GM19468 (cell line): ENCODE measurements at regions not wholly inside any gene's neighbourhood (a gene's known extent, or its start where the extent isn't known, plus 50 kb on each side); places are given as distances from the start of the nearest gene placed in this dataset.
"Not testable (repeated sequence)": the region's sequence is repeated elsewhere in the genome, so short reads cannot be mapped to it uniquely, and the experiment has no call there.

Experiments
- ATAC-seq: cut with Tn5 transposase; IDR thresholded peaks from one replicate; pipeline ENCODE4 v1.9.1; 2021; ENCODE audit warnings: mild to moderate bottlenecking, moderate library complexity, moderate number of reproducible peaks; ENCODE audit not compliant: unreplicated experiment; ENCODE audit errors: extremely low read depth

DNA sequence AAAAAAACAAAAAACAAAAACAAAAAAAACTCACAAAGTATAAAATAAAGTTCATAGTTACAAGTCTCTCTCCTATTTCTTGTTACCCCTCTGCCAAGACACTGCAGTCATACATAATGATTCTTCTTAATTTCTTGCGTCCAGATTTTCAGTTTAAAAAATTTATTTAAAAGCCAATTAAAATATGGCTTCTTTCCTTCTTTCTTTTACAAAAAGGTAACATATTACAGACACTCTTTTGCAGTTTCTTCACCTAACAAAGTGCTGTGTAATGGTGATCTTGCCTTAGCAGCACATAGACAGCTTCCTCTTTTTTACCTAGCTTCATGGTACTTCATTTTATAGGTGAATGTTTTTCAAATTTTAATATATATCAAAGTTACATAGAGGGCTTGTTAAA is 136.1 kb upstream of the SGO1 start:
- no peak for ATAC-seq

DNA sequence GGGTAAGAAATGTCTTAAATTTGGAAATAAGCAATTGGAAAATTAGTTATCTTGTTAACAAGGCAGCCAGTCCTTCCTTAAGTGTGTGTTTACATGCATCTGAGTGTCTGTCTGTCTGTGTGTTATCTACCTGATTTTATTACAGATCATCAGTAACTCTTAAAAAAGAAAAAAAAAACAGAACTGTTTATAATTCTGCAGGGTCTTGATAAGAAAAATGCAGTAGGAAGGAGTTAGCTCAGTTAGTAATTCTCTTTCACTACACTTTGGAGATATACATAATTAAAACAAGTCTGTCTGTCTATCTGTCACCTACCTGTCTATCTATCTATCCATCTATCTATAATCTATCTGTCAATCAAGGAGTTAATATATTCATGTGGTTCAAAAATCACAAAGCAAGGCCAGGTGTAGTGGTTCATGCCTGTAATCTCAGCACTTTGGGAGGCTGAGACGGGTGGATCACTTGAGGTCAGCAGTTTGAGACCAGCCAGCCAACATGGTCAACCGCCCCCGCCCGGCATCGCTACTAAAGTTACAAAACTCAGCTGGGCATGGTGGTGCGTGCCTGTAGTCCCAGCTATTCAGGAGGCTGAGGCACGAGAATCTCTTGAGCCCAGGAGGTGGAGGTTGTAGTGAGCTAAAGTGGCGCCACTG is 135.5 kb upstream of the SGO1 start:
- ATAC-seq: no peak

DNA sequence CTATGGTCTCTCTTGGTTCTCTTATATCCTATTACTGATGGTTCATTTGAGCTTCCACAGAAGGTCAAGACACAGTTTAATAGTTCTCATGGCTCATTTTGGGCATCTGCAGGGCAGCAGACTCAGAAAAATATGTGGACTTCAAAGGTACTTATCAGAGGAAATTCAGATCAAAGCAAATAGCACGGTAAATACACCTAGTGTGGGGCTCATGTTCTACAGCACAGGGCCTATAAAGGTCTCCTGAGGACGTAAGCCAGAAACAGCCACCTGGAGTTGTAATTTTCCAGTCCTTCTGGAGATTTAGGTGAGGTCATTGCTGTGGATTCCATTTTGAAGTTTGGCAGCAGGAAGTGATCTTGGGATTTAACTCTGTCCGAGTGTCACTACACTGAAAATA is 134.5 kb upstream of the SGO1 start:
- no peak for ATAC-seq

DNA sequence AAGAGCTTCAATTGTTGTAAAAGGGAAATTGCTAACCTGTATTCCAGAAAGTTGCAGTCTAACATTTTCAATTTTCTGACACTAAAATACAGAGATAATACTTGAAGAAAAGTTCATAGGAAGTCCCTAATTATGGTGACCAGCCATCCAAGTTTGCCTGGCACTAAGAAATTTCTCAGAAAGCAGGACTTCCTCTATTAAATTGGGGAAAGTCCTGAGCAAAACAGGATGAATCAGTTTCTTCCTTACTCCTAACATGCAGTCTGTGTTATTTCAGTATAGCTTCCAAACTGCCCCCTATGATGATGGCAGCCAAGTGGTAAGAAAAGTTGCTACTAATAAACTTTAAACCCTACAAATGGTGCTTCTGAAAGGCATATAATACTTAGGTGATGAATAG is 133.5 kb upstream of the SGO1 start:
- no peak for ATAC-seq

DNA sequence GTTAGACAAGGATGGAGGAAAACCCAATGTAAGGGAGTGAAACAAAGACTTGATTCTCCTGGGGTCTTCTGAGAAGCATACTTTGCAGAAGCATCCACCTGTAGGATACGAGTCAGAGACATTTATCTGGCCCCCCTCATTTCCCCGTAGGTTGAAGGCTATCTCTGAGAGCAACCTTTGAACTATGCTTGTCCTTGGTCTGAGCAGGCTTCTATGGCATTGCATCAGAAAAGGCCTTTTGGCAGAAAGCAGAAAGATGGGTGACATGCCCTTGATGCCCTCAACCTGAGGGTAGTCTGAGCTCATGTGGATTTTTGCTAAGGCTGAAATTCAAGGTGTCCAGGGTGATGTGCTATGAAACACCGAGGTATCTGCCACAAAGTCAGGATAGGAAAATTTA is 131.6 kb upstream of the SGO1 start:
- no peak for ATAC-seq

DNA sequence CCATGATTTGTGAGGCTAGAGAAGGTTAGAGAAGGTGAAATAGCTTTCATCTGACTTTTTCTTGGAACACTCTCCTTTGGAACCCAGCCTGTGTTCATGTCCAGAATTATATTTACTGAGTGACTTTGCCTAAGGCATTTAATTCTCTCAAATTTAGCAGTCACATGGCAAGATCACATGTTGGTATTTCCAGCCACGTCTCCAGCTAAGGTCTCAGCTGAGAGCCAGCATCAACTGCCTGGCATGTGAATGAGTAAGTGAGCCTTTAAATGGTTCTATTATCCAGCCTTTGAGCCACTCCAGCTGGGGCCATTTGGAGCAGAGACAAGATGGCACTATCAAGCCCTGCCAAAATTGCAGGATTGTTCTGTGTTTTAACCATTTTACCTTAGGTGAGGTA is 130.2 kb upstream of the SGO1 start:
- ATAC-seq: no peak

DNA sequence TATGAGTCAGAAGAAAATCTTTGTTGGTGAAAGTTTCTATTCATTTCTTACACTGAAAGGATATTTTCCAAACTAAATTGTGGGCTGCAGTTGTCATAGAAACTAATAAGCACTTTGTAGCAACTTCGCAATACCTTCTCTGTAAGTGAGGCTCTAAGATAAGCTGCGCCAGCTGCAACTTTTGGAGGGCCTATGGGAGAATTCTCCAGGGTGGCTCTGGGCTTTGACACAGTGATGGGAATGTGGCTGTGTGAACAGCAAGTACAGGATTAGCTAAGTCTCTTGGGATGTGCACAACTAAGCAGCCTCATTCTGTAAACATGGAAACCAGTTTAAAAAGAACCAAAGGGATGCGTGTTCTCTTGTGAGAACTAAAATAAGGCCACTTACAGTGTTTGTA is 124.6 kb upstream of the SGO1 start:
- no peak for ATAC-seq

DNA sequence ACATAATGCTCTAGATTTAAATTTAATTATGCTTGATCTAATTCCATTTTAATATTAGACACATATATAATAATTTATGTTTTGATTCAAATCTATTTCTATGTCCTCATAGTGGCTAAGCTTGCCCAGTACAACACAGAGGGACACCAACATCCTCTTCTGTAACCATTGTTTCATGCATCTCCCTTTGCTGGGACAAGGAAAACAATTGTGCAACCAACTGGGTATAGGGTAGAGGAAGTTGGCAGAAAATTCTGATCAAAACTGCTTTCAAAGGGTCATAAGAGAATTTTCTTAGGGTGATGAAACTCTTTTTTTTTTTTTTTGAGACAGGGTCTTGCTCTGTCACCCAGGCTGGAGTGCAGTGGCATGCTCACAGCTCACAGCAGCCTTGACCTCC is 121.4 kb upstream of the SGO1 start:
- no peak for ATAC-seq

DNA sequence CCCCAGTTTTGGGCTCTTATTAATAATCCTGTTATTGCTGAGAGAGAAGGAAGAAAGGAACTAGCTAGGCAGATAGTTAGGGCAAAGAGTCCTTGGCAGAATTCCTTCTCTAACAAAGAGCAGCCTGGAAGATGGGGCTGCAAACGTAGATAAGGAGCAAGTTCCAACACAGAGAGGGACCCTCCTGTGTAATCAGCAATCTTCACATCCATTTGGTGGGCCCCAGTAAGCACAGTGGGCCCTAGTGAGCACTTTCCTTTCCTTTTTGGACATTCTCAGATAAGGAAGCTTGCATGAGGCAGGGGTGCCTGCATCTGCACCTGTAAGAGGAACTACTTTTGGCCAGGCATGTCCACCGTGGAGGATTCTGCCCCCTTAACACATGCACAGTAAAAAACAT is 119.6 kb upstream of the SGO1 start:
- ATAC-seq: no peak

DNA sequence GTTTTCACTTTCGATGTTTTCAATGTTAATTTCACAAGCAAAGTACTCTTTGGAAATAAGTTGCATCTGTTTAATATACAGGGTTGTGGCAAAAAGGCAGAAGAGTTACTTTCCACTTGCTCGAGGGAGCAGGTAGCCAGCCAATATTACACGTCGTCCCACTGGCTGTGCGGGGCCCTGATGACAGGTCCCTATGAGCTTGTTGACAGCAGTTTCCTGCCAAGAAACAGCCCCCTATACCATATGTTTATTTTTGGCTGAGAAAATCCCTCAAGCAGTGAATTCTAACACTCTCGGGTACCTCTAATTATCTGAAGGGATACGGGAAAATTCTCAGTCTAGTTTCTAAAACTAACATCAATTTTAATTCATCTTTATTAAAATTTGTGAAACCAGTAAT is 116.8 kb upstream of the SGO1 start:
- ATAC-seq: no peak

DNA sequence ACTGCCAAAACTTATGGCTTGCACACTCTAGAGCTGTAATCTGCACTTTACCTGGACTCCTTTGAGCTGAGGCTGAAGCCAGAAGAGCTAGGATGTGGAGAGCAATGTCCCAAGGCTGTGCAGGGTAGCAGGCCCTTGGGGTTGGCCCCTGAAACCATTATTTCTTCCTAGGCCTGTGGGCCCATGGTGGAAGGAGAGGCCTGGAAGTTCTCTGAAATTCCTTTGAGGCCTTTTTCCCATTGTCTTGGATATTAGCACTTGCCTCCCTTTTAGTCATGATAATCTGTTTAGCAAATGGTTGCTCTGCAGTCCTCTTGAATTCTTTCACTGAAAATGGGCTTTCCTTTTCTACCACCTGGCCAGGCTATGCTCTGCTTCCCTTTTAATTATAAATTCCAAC is 102.0 kb upstream of the SGO1 start:
- no peak for ATAC-seq

DNA sequence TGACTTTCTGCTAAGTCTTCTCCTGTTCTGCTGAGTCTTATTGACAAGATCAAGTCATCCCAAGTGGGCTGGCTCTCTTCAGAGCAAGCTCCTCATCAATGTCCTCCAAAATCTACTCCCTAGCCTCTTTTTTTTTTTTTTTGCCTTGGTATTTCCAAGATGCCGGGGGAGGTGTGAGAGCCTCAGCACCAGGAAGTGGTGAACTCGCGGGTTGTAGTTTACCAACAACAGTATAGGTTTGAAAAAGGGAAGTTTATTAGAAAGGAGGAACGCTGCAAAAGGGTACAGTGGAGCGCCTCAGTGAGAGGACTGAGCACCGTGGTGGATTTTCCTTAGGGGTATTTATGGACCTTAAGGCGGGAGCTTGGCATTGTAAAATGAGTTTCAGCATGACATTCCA is 94.3 kb upstream of the SGO1 start:
- ATAC-seq: no peak

DNA sequence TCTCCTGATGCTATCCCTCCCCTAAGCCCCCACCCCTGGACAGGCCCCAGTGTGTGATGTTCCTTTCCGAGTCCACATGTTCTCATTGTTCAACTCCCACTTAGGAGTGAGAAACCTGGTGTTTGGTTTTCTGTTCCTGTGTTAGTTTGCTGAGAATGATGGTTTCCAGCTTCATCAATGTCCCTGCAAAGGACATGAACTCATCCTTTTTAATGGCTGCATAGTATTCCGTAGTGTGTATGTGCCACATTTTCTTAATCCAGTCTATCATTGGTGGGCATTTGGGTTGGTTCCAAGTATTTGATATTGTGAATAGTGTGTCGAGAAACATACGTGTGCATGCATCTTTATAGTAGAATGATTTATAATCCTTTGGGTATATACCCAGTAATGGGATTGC is 80.0 kb upstream of the SGO1 start:
- ATAC-seq: not testable (repeated sequence)

DNA sequence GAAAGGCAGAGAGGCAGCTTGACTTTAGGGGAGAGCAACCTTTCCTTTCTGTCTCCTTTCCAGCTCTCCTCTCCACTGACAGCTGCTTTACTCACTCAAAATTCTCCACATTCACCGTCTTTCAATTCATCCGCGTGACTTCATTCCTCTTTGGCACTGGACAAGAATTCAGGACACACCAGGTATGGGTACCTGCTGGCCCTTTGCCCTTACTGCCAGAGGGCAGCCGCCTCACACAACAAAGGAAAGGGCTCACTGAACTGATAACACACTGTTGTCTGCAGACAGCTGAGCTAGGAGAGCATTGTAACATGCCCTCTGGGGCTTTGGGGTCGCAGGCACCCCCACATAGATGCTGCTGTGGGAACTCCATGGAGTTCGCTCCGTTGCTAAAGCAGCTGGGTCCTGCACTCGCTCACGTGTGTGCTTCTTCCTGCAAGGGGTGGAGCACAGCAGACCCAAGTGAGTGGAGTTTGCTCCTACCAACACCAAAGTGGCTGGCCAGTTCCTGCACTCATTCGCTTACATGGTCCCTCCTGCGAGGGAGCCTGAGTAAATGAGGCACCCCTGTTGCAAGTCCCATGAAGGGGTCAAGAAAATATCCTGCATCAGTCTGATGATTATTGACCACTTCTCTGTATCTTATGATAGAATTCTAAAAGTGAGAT is 79.0 kb upstream of the SGO1 start:
- ATAC-seq: no peak

DNA sequence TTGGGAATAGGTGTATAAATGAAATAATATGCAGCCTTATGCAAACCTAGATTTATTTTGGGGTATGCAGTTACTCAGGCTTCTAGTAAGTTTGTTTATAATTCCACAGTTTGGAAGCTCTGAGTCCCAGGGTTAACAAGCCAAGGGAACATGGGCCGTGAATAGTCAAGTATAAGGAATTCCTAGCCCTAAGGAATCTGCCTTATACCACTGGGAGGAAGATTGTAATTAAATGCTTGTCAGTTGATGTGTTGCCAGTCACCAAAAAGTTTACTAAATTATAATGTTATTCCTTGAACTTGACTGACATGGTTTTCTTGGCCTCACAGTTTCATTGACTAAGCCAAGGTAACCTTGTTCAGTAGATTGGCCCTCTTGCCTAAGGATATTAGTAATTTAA is 72.4 kb upstream of the SGO1 start:
- no peak for ATAC-seq

DNA sequence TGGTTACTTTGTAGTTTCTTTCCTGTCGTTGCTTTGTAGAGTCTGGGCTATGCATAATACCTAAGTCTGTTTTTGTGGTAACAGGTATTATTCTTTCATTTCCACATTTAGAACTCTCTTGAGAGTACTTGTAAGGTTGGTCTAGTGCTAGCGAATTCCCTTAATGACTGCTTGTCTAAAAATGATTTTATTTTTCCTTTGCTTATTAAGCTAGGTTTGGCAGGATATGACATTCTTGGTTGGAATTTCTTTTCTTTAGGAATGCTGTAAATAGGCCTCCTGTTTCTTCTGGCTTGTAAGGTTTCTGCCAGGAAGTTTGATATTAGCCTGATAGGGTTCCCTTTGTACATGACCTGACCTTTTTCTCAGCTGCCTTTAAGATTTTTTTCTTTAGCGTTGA is 70.1 kb upstream of the SGO1 start:
- no peak for ATAC-seq

DNA sequence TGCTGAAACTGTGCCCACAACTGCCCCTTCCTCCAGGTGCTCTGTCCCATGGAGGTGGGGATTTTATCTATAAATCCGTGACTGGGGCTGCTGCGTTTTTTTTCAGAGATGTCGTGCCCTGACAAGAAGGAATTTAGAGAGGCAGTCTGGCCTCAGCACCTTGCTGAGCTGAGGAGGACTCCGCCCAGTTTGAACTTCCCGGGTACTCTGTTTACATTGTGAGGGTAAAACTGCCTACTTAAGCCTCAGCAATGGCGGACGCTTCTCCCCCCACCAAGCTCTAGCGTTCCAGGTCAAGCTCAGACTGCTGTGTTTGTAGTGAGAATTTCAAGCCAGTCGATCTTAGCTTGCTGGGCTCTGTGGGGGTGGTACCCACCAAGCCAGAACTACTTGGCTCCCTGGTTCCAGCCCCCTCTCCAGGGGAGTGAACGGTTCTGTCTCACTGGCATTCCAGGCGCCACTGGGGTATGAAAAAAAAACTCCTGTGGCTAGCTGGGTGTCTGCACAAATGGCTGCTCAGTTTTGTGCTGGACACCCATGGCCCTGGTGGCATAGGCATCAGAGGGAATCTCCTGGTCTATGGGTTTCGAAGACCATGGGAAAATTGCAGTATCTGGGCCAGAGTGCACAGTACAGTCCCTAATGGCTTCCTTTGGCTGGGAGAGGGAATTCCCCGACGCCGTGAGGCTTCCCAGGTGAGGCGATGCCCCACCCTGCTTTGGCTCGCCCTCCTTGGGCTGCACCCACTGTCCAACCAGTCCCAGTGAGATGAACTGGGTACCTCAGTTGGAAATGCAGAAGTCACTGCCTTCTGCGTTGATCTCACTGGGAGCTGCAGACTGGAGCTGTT is 68.5 kb upstream of the SGO1 start:
- no peak for ATAC-seq

DNA sequence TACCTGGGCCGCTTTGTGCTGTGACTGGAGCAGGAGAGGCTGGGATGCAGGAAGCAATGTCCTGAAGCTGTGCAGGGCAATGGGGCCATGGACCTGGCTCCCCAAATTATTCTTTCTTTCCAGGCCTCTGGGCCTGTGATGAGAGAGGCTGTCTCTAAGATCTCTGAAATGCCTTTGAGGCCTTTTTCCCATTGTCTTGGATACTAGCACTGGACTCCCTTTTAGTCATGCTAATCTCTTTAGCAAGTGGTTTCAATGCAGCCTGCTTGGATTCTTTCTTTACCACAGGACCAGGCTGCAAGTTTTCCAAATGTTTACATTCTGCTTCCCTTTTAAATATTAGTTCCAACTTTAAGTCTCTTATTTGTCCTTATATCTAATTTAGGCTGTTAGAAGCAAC is 64.8 kb upstream of the SGO1 start:
- ATAC-seq: no peak

DNA sequence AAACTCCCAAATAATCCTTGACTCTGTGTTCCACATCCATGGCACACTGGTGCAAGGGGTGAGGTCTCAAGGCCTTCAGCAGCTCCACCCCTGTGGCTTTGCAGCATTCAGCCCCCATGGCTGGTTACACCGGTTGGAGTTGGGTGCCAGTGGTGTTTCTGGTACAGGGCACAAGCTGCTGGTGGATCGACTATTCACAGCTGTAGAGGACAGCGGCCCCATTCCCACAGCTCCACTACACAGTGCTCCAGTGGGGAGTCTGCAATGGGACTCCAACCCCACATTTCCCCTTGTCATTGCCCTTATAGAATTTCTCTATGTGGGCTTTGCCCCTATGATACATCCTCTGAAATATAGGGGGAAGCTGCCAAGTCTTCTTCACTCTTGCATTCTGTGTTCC is 64.3 kb upstream of the SGO1 start:
- no peak for ATAC-seq

DNA sequence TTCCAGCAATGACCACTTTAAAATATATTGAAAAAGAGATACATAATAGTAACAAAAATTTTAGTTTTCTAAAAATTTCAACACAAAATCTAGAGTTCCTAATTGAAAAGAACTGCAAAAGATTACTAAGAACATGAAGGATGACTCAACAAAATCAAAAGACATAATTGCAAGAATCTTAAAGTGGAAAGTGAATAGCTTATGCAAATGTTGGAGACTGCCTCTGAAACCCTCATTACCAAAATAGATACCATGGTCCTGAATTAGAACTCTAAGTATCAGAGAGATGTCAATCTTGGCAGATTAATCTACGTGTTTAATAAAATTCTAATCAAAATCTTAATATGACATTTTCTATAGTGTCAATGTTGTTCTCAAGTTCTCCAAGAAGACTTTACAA is 60.7 kb upstream of the SGO1 start:
- ATAC-seq: no peak

DNA sequence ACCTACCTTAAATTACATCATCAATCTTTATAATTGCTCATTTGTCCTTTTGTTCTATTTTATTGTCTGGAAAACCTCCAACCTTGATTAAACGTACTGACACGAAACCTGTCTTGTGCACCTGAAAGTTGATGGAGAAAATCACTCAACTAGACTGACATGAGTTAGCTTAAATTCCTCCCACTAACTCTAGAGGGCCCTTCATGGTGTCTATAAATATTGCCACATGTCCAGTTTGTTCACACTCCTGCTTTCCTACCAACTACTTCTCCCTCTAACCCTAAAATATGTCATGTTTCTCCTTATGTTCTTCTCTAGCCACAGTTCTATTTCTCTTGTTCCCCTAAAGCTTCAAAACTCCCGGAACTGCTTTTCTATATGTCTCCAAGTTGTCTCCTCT is 59.8 kb upstream of the SGO1 start:
- ATAC-seq: no peak
